ENCODE measurements at regions not wholly inside any gene's neighbourhood (a gene's known extent, or its start where the extent isn't known, plus 50 kb on each side); places are given as distances from the start of the nearest gene placed in this dataset.

DNA sequence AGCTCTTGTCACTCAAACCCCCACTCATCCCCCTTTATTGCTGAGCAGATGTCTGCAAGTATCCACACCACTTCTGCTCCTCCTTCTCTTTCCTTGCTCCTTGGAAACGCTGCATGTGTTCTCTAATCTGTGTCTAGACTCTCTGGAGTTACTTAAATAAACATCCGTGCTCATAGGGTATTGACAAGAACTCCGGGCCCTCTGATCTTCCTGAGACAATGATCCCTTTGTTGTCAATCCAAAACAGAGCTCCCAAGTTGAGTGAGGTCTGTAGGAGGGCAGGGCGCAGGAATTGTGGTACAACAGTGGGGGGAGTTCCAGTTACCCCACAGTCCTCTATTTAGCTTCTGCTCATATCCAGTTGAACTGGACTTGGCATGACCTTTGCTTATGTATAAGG is 489.0 kb downstream of the SNAPC1 start:
- Histone ChIP-seq H3K79me2 (ENCODE audit: insufficient read depth, low read depth) (no peaks in the 10 kb centered on the region), H3K27ac (no peak overlapping the region), H4K20me1 (ENCODE audit: insufficient read depth) (no peaks in the 10 kb centered on the region), H3K4me1 (ENCODE audit: low read depth, poor library complexity, severe bottlenecking) (no peaks in the 10 kb centered on the region), H2AFZ (ENCODE audit: low read depth) (no peak overlapping the region), H3K9ac (no peak overlapping the region), H3K27me3 (ENCODE audit: insufficient read depth, low read depth) (no peaks in the 10 kb centered on the region), H3K4me3 (IDR thresholded peaks at IDR 0.05; ENCODE audit: insufficient read depth, low read depth, low read length) (no peak overlapping the region), H3K4me2 (no peak overlapping the region), H3K36me3 (ENCODE audit: insufficient read depth) (no peaks in the 10 kb centered on the region)
- no peak for TF ChIP-seq CTCF (conservative IDR thresholded peaks at IDR 0.05; ENCODE audit: low read depth, low read length)

DNA sequence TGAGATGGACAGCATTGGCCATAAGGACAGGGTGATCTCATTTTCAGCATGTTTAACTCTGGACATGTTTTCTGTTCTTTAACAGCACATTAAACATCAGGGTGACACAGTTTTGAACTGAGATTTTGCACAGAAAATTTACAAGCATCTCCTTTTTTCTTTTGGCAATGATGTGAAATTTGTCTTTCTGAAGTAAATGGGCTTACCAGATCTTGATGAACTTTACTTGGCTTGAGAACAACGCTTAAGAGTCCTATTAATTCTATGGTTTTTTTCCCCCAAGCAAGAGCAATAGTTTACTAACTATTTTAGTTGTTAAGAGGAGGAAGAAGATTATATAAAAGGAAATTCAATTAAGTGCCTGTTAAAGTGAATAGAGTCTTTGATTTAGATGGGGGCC is 491.0 kb downstream of the SNAPC1 start:
- Histone ChIP-seq H3K4me1 (ENCODE audit: low read depth, poor library complexity, severe bottlenecking) (no peaks in the 10 kb centered on the region), H4K20me1 (ENCODE audit: insufficient read depth) (no peaks in the 10 kb centered on the region), H3K9ac (no peak overlapping the region), H3K4me3 (IDR thresholded peaks at IDR 0.05; ENCODE audit: insufficient read depth, low read depth, low read length) (no peak overlapping the region), H2AFZ (ENCODE audit: low read depth) (no peak overlapping the region), H3K27ac (no peak overlapping the region), H3K27me3 (ENCODE audit: insufficient read depth, low read depth) (no peaks in the 10 kb centered on the region), H3K4me2 (no peak overlapping the region), H3K36me3 (ENCODE audit: insufficient read depth) (no peaks in the 10 kb centered on the region), H3K79me2 (ENCODE audit: insufficient read depth, low read depth) (no peaks in the 10 kb centered on the region)
- no peak for TF ChIP-seq CTCF (conservative IDR thresholded peaks at IDR 0.05; ENCODE audit: low read depth, low read length)

DNA sequence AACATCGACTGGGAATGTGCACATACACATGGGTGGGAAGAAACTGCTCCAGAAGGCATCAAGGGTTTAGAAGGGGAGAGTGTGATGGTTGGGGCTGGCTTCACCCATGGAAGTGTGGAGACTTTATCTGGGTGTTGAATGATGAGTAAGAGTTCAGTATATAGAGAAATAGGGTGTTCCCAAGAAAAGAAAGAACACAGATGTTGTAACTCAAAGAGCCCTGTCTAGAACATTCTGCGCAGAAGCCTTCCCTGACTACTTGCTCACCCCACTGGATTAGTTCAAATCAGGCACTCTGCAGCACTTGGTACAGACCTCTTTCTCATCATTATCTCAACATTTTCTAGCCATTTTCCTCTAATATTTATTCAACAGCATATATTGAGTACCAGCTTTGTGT is 491.7 kb downstream of the SNAPC1 start:
- Histone ChIP-seq H3K36me3 (ENCODE audit: insufficient read depth) (no peaks in the 10 kb centered on the region), H3K79me2 (ENCODE audit: insufficient read depth, low read depth) (no peaks in the 10 kb centered on the region), H2AFZ (ENCODE audit: low read depth) (no peak overlapping the region), H3K9ac (no peak overlapping the region), H3K27me3 (ENCODE audit: insufficient read depth, low read depth) (no peaks in the 10 kb centered on the region), H3K4me3 (IDR thresholded peaks at IDR 0.05; ENCODE audit: insufficient read depth, low read depth, low read length) (no peak overlapping the region), H3K27ac (no peak overlapping the region), H3K4me1 (ENCODE audit: low read depth, poor library complexity, severe bottlenecking) (no peaks in the 10 kb centered on the region), H4K20me1 (ENCODE audit: insufficient read depth) (no peaks in the 10 kb centered on the region), H3K4me2 (no peak overlapping the region)
- TF ChIP-seq CTCF (conservative IDR thresholded peaks at IDR 0.05; ENCODE audit: low read depth, low read length), result no peak

GRCh38 chr14:62269204-62269603 is 507.0 kb downstream of the SNAPC1 start:
- H3K4me2 ChIP-seq, result no peak overlapping the region
- no peak overlapping the region for H3K9ac ChIP-seq

More at GRCh38 chr14:62269204-62269603, 507.0 kb downstream of the SNAPC1 start:
- H2AFZ ChIP-seq (ENCODE audit: low read depth), result no peak overlapping the region
- H4K20me1 ChIP-seq (ENCODE audit: insufficient read depth), result no peaks in the 10 kb centered on the region
- H3K36me3 ChIP-seq (ENCODE audit: insufficient read depth), result no peaks in the 10 kb centered on the region
- H3K27ac ChIP-seq, result no peak overlapping the region
- no peaks in the 10 kb centered on the region for H3K79me2 ChIP-seq (ENCODE audit: insufficient read depth, low read depth)
- no peak overlapping the region for H3K4me3 ChIP-seq (IDR thresholded peaks at IDR 0.05; ENCODE audit: insufficient read depth, low read depth, low read length)
- H3K27me3 ChIP-seq (ENCODE audit: insufficient read depth, low read depth), result no peaks in the 10 kb centered on the region
- no peak for TF ChIP-seq CTCF (conservative IDR thresholded peaks at IDR 0.05; ENCODE audit: low read depth, low read length)
- no peaks in the 10 kb centered on the region for H3K4me1 ChIP-seq (ENCODE audit: low read depth, poor library complexity, severe bottlenecking)

Measured in KMS-11 (cell line).